SK-N-SH treated with all-trans-retinoic acid at 6 μM for 48 hours (cell line): ENCODE measurements at regions not wholly inside any gene's neighbourhood (a gene's known extent, or its start where the extent isn't known, plus 50 kb on each side); places are given as distances from the start of the nearest gene placed in this dataset.

Experiments
- ARNTL ChIP-seq: fragments of 450-650 bp; formaldehyde crosslinking; IDR thresholded peaks from 2 replicates; pipeline ENCODE4 v1.5.0; 2020; ENCODE audit warnings: low read depth, mild to moderate bottlenecking, moderate library complexity, borderline replicate concordance
- OSR1 ChIP-seq: fragments of 250-450 bp; sonication (Bioruptor Pico); IDR thresholded peaks from 2 replicates; pipeline ENCODE4 v1.8.0; 2022; ENCODE audit warnings: moderate library complexity, mild to moderate bottlenecking, inconsistent platforms
- POU6F1 ChIP-seq: fragments of 250-450 bp; sonication (Bioruptor Pico); IDR thresholded peaks from 2 replicates; pipeline ENCODE4 v1.8.0; 2021; ENCODE audit warnings: low read depth, mild to moderate bottlenecking, moderate library complexity, borderline replicate concordance
- PPARA ChIP-seq: fragments of 250-450 bp; sonication (Bioruptor Pico); IDR thresholded peaks from 2 replicates; pipeline ENCODE4 v1.5.0; 2020; ENCODE audit warnings: mild to moderate bottlenecking, borderline replicate concordance
- RARB ChIP-seq: fragments of 250-450 bp; sonication (Bioruptor Pico); IDR thresholded peaks from 2 replicates; pipeline ENCODE4 v1.8.0; 2021; ENCODE audit warnings: mild to moderate bottlenecking, moderate library complexity

GRCh38 chr4:155541716-155542115, 124.9 kb upstream of the GUCY1A1 start:
- no peak for TF ChIP-seq RARB (CRISPR knock-in tag)
- TF ChIP-seq PPARA = no peak
- no peak for TF ChIP-seq OSR1 (CRISPR knock-in tag)
- no peak for TF ChIP-seq ARNTL
- no peak for TF ChIP-seq POU6F1 (CRISPR knock-in tag)
